Upper lobe of left lung (tissue), 4 donors: ENCODE measurements at regions not wholly inside any gene's neighbourhood (a gene's known extent, or its start where the extent isn't known, plus 50 kb on each side); places are given as distances from the start of the nearest gene placed in this dataset.

Experiments used
- CTCF ChIP-seq, 6 experiments: fragments of 450-650 bp in 4 of 6; fragments of 200-600 bp in 2 of 6; sonication (generic) in 2 of 6; IDR thresholded peaks; one replicate each; pipeline ENCODE4 v1.5.1; 2016 to 2019; ENCODE audit warnings: antibody characterized with exemption in 6 of 6
- EP300 ChIP-seq, 4 donors: sonication (generic); formaldehyde crosslinking; IDR thresholded peaks; one replicate each; pipeline ENCODE4 v1.5.1; 2017; ENCODE audit warnings: antibody characterized with exemption in 4 of 4, control low read depth in 2 of 4
- POLR2A ChIP-seq, 4 donors: fragments of 450-650 bp; IDR thresholded peaks; one replicate each; pipeline ENCODE4 v1.5.1; 2016 to 2017; ENCODE audit warnings: antibody characterized with exemption in 4 of 4, mild to moderate bottlenecking in 2 of 4
- POLR2AphosphoS5 ChIP-seq, 2 donors: sonication (generic); formaldehyde crosslinking; IDR thresholded peaks; one replicate each; pipeline ENCODE4 v1.5.1; 2017; ENCODE audit warnings: antibody characterized with exemption in 2 of 2

GRCh38 chr1:209461168-209461567 lies 122.3 kb upstream of the CAMK1G start:
- no peak for TF ChIP-seq POLR2AphosphoS5 (IDR thresholded peaks at IDR 0.05)
- TF ChIP-seq POLR2A (IDR thresholded peaks at IDR 0.05), result no peak
- no peak for TF ChIP-seq EP300 (IDR thresholded peaks at IDR 0.05)
- no peak for TF ChIP-seq CTCF (IDR thresholded peaks at IDR 0.05)
